PC-9 (cell line): ENCODE measurements at regions not wholly inside any gene's neighbourhood (a gene's known extent, or its start where the extent isn't known, plus 50 kb on each side); places are given as distances from the start of the nearest gene placed in this dataset.
A peak's percentile ranks its signal among the peaks of the same experiment; 100 is the strongest.

Experiments used
- BruUV-seq: library from RNA; stranded (reverse); fragments of 400-500 nt; replicated peaks from 2 replicates; lab custom pipeline; 2021; lab: Mats Ljungman, UMichigan
- CTCF ChIA-PET: fragments of 300-600 bp; sonication (Branson Sonifier 250); formaldehyde crosslinking; loops from one replicate; lab custom pipeline; 2022; ENCODE audit warnings: antibody characterized with exemption; lab: Charles Lee
- POLR2A ChIA-PET: fragments of 300-600 bp; sonication (Branson Sonifier 250); formaldehyde crosslinking; loops from one replicate; lab custom pipeline; 2022; ENCODE audit warnings: antibody characterized with exemption; ENCODE audit not compliant: unreplicated experiment; lab: Charles Lee
- DNase-seq, 2 experiments: peaks; one replicate each; pipeline versions ENCODE4 v3.0.0 to v3.0.0-alpha.2; 2015 to 2022; ENCODE audit warnings: mixed read lengths in 1 of 2
- H2AFZ ChIP-seq: fragments of 200-600 bp; sonication (generic); 2 replicates; pipeline ENCODE4 v1.8.1; 2017; ENCODE audit warnings: antibody characterized with exemption
- H3F3A ChIP-seq: fragments of 200-600 bp; sonication (generic); 2 replicates; pipeline ENCODE4 v1.8.1; 2017; ENCODE audit warnings: antibody characterized with exemption, mild to moderate bottlenecking, low read depth; ENCODE audit not compliant: insufficient read depth
- H3K27ac ChIP-seq: fragments of 200-600 bp; sonication (generic); 2 replicates; pipeline ENCODE4 v1.6.1; 2016; ENCODE audit warnings: mixed run types
- H3K27me3 ChIP-seq: fragments of 200-600 bp; sonication (generic); 2 replicates; pipeline ENCODE4 v1.6.1; 2016; ENCODE audit warnings: low read depth, mixed run types; ENCODE audit not compliant: insufficient read depth
- H3K36me3 ChIP-seq: fragments of 200-600 bp; sonication (generic); 2 replicates; pipeline ENCODE4 v1.6.1; 2016; ENCODE audit warnings: low read depth, mixed run types
- H3K4me1 ChIP-seq: fragments of 200-600 bp; sonication (generic); replicated peaks from 2 replicates; pipeline ENCODE4 v1.6.1; 2016; ENCODE audit warnings: mixed run types; ENCODE audit not compliant: insufficient read depth
- H3K4me2 ChIP-seq: fragments of 200-600 bp; sonication (generic); 2 replicates; pipeline ENCODE4 v1.6.1; 2017; ENCODE audit warnings: mixed run types
- H3K4me3 ChIP-seq: fragments of 200-600 bp; sonication (generic); 2 replicates; pipeline ENCODE4 v1.6.1; 2016; ENCODE audit warnings: mixed run types
- H3K79me2 ChIP-seq: fragments of 200-600 bp; sonication (generic); 2 replicates; pipeline ENCODE4 v1.6.1; 2017; ENCODE audit warnings: low read depth, mixed run types
- H3K9me2 ChIP-seq: fragments of 200-600 bp; sonication (generic); 2 replicates; pipeline ENCODE4 v1.8.1; 2017; ENCODE audit warnings: mild to moderate bottlenecking; ENCODE audit not compliant: insufficient read depth
- H3K9me3 ChIP-seq: fragments of 200-600 bp; sonication (generic); 2 replicates; pipeline ENCODE4 v1.8.1; 2016; ENCODE audit warnings: low read depth; ENCODE audit not compliant: insufficient read depth
- H4K20me1 ChIP-seq: fragments of 200-600 bp; sonication (generic); 2 replicates; pipeline ENCODE4 v1.8.1; 2017; ENCODE audit not compliant: insufficient read depth
- EZH2 ChIP-seq: fragments of 200-600 bp; sonication (generic); IDR thresholded peaks from 2 replicates; pipeline ENCODE4 v1.8.0; 2017; ENCODE audit warnings: antibody characterized with exemption, low read depth
- intact Hi-C: fragments of 100-400 bp; cut with micrococcal nuclease; formaldehyde crosslinking; loops from one replicate; pipeline ENCODE4 v1.10.0; 2022; ENCODE audit not compliant: unreplicated experiment
- TF ChIP-seq, protein P1 (sequence below): fragments of 200-600 bp; sonication (generic); conservative IDR thresholded peaks from 2 replicates; pipeline ENCODE4 v1.6.1; 2017; ENCODE audit warnings: mixed run types, antibody characterized with exemption, mild to moderate bottlenecking, moderate library complexity

DNA sequence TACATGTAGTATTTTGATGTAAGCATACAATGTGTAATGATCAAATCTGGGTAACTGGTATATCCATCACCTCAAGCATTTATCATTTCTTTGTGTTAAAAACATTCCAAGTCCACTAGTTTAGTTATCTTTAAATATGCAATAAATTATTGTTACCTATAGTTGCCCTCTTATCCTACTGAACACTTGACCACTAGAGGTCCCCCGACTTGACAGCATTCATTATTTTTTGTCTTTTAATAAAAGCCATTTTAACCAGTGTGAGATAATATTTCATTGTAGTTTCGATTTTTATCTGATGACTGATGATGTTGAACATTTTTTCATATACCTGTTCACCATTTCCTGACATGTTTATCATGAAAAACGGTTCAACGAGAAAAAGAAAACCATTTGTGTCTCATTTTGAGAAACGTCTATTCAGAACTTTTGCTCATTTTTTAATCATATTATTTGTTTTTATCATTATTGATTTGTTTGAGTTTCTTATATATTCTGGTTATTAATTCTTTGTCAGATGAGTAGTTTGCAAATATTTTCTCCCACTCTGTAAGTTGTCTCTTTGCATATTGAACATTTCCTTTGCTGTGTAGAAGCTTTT, 199.0 kb upstream of the CXXC4 start:
- no peaks in the 10 kb centered on the region for H3K9me3 ChIP-seq
- H3K27me3 ChIP-seq: no peaks in the 10 kb centered on the region
- POLR2A ChIA-PET: no interaction called here
- H3K36me3 ChIP-seq: no peaks in the 10 kb centered on the region
- H3K4me1 ChIP-seq: no peaks in the 10 kb centered on the region
- CTCF ChIA-PET: no interaction called here
- intact Hi-C loops: loop anchor here (10.0 kb wide), 1 partner anchor 171 kb away; no protein-coding TSS in a partner anchor
- H3K4me3 ChIP-seq: no peak overlapping the region
- TF ChIP-seq, protein P1, sequence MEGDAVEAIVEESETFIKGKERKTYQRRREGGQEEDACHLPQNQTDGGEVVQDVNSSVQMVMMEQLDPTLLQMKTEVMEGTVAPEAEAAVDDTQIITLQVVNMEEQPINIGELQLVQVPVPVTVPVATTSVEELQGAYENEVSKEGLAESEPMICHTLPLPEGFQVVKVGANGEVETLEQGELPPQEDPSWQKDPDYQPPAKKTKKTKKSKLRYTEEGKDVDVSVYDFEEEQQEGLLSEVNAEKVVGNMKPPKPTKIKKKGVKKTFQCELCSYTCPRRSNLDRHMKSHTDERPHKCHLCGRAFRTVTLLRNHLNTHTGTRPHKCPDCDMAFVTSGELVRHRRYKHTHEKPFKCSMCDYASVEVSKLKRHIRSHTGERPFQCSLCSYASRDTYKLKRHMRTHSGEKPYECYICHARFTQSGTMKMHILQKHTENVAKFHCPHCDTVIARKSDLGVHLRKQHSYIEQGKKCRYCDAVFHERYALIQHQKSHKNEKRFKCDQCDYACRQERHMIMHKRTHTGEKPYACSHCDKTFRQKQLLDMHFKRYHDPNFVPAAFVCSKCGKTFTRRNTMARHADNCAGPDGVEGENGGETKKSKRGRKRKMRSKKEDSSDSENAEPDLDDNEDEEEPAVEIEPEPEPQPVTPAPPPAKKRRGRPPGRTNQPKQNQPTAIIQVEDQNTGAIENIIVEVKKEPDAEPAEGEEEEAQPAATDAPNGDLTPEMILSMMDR: peak; percentile 64
- no peak for TF ChIP-seq EZH2
- H2AFZ ChIP-seq: no peak overlapping the region
- H3K4me2 ChIP-seq: peak overlapping the region; percentile 16; the same call in 1 of the 2 replicates
- no peaks in the 10 kb centered on the region for H3F3A ChIP-seq
- H3K27ac ChIP-seq: no peak overlapping the region
- H4K20me1 ChIP-seq: no peaks in the 10 kb centered on the region
- H3K79me2 ChIP-seq: no peaks in the 10 kb centered on the region
- no TSS peak for BruUV-seq
- no peak for DNase-seq
- H3K9me2 ChIP-seq: no peaks in the 10 kb centered on the region

- TF ChIP-seq, protein P1: no peak
- TF ChIP-seq EZH2: no peak
- no peak for DNase-seq
- Histone ChIP-seq H3F3A (no peaks in the 10 kb centered on the region), H3K4me3 (no peak overlapping the region), H3K79me2 (no peaks in the 10 kb centered on the region), H3K9me3 (no peaks in the 10 kb centered on the region), H3K27ac (no peak overlapping the region), H4K20me1 (no peaks in the 10 kb centered on the region), H3K27me3 (no peaks in the 10 kb centered on the region), H3K9me2 (no peaks in the 10 kb centered on the region), H3K36me3 (no peaks in the 10 kb centered on the region), H2AFZ (no peak overlapping the region), H3K4me2 (no peak overlapping the region), H3K4me1 (no peaks in the 10 kb centered on the region)
- BruUV-seq: no TSS peak
- intact Hi-C loops: no loop called here
- ChIA-PET POLR2A (no interaction called here), CTCF (no interaction called here)
Measured at GRCh38 chr4:104716584-104716983, 221.9 kb upstream of the CXXC4 start.

GRCh38 chr4:104719539-104720230, 225.0 kb upstream of the CXXC4 start:
- Histone ChIP-seq H3K9me3 (no peaks in the 10 kb centered on the region), H3K9me2 (no peaks in the 10 kb centered on the region), H3K4me1 (no peaks in the 10 kb centered on the region), H3F3A (no peaks in the 10 kb centered on the region), H3K4me2 (no peak overlapping the region), H4K20me1 (no peaks in the 10 kb centered on the region), H3K27me3 (no peaks in the 10 kb centered on the region), H2AFZ (no peak overlapping the region), H3K4me3 (no peak overlapping the region), H3K79me2 (no peaks in the 10 kb centered on the region), H3K36me3 (no peaks in the 10 kb centered on the region), H3K27ac (no peak overlapping the region)
- CTCF ChIA-PET: no interaction called here
- intact Hi-C loops: no loop called here
- BruUV-seq: no TSS peak
- POLR2A ChIA-PET: no interaction called here
- no peak for DNase-seq
- no peak for TF ChIP-seq EZH2
- TF ChIP-seq, protein P1: no peak
